Stimulated activated naive B cell treated with anti-CD40 and anti-IgM and Interleukin-4, amounts not matched to agents 10 μg/mL and 1 μg/mL and 100 μg/mL, for 72 hours (primary cell): ENCODE measurements at regions not wholly inside any gene's neighbourhood (a gene's known extent, or its start where the extent isn't known, plus 50 kb on each side); places are given as distances from the start of the nearest gene placed in this dataset.

Experiments used
- ATAC-seq, 2 donors: fragments of 150-1000 bp; cut with Tn5 transposase; replicated peaks; 2 replicates each; pipeline ENCODE4 v1.10.0; 2021; ENCODE audit warnings: moderate library complexity in 1 of 2
- DNase-seq: peaks from one replicate; pipeline ENCODE4 v3.0.0; 2021
- H3K27ac Mint-ChIP-seq: one replicate; pipeline ENCODE4 v1.8.0; 2022; ENCODE audit warnings: mild to moderate bottlenecking, mixed read lengths
- H3K27me3 Mint-ChIP-seq, 2 donors: one replicate each; pipeline ENCODE4 v1.8.0; 2022; ENCODE audit warnings: mixed read lengths in 2 of 2
- H3K36me3 Mint-ChIP-seq, 2 donors: one replicate each; pipeline ENCODE4 v1.8.0; 2022; ENCODE audit warnings: mixed read lengths in 2 of 2, mild to moderate bottlenecking in 1 of 2
- H3K4me1 Mint-ChIP-seq, 2 donors: one replicate each; pipeline ENCODE4 v1.8.0; 2022; ENCODE audit warnings: mixed read lengths in 2 of 2, mild to moderate bottlenecking in 1 of 2
- H3K4me3 Mint-ChIP-seq, 2 donors: one replicate each; pipeline ENCODE4 v1.8.0; 2022; ENCODE audit warnings: mild to moderate bottlenecking in 2 of 2, mixed read lengths in 2 of 2, moderate library complexity in 1 of 2
- H3K9me3 Mint-ChIP-seq, 2 donors: one replicate each; pipeline ENCODE4 v1.8.0; 2022; ENCODE audit warnings: mixed read lengths in 2 of 2, mild to moderate bottlenecking in 1 of 2

- H3K27me3 Mint-ChIP-seq: no peaks in the 10 kb centered on the region
- peaks cover 8% of the 10 kb centered on the region in 2 donors for H3K9me3 Mint-ChIP-seq
- DNase-seq (no peak), ATAC-seq (no peak)
- no peak overlapping the region for H3K4me3 Mint-ChIP-seq
- no peaks in the 10 kb centered on the region for H3K4me1 Mint-ChIP-seq
- H3K27ac Mint-ChIP-seq: no peak overlapping the region
- H3K36me3 Mint-ChIP-seq: no peaks in the 10 kb centered on the region
Observed at GRCh38 chr2:185337033-185337432, 401.6 kb upstream of the FSIP2 start.

GRCh38 chr2:185338104-185338503, 400.5 kb upstream of the FSIP2 start:
- Mint-ChIP-seq H3K4me1 (no peaks in the 10 kb centered on the region), H3K4me3 (no peak overlapping the region), H3K36me3 (no peaks in the 10 kb centered on the region), H3K9me3 (peaks cover 8% of the 10 kb centered on the region in 2 donors), H3K27ac (no peak overlapping the region), H3K27me3 (no peaks in the 10 kb centered on the region)
- no peak for ATAC-seq
- no peak for DNase-seq

DNA sequence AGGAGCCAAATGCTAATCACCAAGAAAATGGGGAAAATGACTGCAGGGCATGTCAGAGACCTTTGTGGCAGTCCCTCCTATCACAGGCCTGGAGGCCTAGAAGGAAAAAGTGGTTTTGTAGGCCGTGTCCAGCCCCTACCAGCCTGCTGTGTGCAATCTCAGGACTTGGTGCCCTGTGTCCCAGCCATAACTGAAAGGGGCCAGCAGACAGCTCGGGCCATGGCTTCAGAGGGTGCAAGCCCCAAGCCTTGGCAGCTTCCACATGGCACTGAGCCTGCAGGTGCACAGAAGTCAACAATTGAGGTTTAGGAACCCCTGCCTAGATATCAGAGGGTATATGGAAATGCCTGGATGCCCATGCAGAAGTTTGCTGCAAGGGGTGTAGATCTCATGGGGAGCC, 391.2 kb upstream of the FSIP2 start:
- Mint-ChIP-seq H3K9me3 (peaks cover 0 to 2% of the 10 kb centered on the region in 2 donors), H3K36me3 (no peaks in the 10 kb centered on the region), H3K4me3 (no peak overlapping the region), H3K27ac (no peak overlapping the region), H3K27me3 (no peaks in the 10 kb centered on the region), H3K4me1 (no peaks in the 10 kb centered on the region)
- ATAC-seq (no peak), DNase-seq (no peak)

- Mint-ChIP-seq H3K27me3 (no peaks in the 10 kb centered on the region), H3K27ac (no peak overlapping the region), H3K9me3 (peaks cover 0 to 1% of the 10 kb centered on the region in 2 donors), H3K4me3 (no peak overlapping the region), H3K36me3 (no peaks in the 10 kb centered on the region), H3K4me1 (no peaks in the 10 kb centered on the region)
- DNase-seq (no peak), ATAC-seq (no peak)
Observed at GRCh38 chr2:185360776-185361175, 377.8 kb upstream of the FSIP2 start.

DNA sequence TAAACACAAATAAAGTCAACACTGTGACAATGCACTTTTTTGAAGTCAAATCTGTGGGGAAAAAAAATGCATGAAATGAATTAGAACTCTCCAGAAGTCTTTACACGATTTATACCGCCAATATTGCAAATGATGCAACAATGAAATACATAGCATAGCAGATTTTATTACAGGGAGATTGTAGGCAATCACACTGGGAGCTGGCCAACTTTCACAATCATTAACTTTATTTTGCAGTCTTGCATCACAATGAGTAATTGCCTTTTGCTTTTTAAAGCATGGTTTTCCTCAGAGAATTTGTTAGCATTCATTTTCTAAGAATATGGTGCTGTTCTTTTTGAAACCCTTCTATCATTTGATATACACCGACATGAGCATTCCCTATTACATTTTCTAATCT, 366.4 kb upstream of the FSIP2 start:
- H3K36me3 Mint-ChIP-seq: no peaks in the 10 kb centered on the region
- H3K4me1 Mint-ChIP-seq: no peaks in the 10 kb centered on the region
- ATAC-seq (no peak), DNase-seq (no peak)
- peaks cover 0 to under 1% of the 10 kb centered on the region in 2 donors for H3K9me3 Mint-ChIP-seq
- no peaks in the 10 kb centered on the region for H3K27me3 Mint-ChIP-seq
- H3K4me3 Mint-ChIP-seq: no peak overlapping the region
- no peak overlapping the region for H3K27ac Mint-ChIP-seq

DNA sequence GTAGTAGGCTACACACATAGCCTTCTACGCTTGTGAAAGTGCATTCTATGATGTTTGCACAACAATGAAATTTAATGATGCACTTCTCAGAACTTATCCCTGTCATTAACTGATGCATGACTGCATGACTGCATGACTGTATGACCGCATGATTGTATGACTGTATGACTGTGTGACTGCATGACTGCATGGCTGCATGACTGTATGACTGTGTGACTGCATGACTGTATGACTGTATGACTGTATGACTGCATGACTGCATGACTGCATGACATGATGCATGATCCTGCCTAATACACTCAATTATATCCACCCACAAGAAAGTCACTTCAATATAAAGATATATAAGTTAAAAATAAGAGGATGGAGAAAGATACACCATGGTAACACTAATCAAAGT, 365.4 kb upstream of the FSIP2 start:
- no peaks in the 10 kb centered on the region for H3K36me3 Mint-ChIP-seq
- DNase-seq: no peak
- ATAC-seq: no peak
- no peaks in the 10 kb centered on the region for H3K4me1 Mint-ChIP-seq
- no peaks in the 10 kb centered on the region for H3K27me3 Mint-ChIP-seq
- no peak overlapping the region for H3K4me3 Mint-ChIP-seq
- peaks cover 0 to 4% of the 10 kb centered on the region in 2 donors for H3K9me3 Mint-ChIP-seq
- H3K27ac Mint-ChIP-seq: no peak overlapping the region

GRCh38 chr2:185374878-185375277, 363.7 kb upstream of the FSIP2 start:
- Mint-ChIP-seq H3K36me3 (no peaks in the 10 kb centered on the region), H3K4me3 (no peak overlapping the region), H3K27me3 (no peaks in the 10 kb centered on the region), H3K4me1 (no peaks in the 10 kb centered on the region), H3K27ac (no peak overlapping the region), H3K9me3 (peaks cover 2 to 4% of the 10 kb centered on the region in 2 donors)
- DNase-seq (no peak), ATAC-seq (no peak)

DNA sequence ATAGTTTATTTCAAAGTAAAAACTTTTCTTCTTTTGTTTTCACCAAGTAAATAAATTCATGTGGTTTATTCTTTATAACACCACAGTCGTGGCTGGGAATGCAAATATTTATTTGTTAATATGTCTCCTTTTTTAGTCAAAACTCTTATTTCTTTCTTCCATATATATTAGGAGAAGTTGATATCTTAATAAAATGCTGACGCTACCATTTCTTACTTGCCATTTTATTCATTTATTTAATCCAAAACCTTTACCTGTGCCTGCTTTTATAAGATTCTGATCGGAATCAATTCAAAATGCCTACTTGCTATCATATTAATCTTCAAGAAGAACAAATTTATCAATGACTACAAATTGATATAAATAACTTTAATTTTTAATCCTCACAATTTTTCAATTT, 362.9 kb upstream of the FSIP2 start:
- ATAC-seq (no peak), DNase-seq (no peak)
- H3K4me3 Mint-ChIP-seq: no peak overlapping the region
- H3K9me3 Mint-ChIP-seq: peaks cover 2 to 4% of the 10 kb centered on the region in 2 donors
- H3K27ac Mint-ChIP-seq: no peak overlapping the region
- H3K4me1 Mint-ChIP-seq: no peaks in the 10 kb centered on the region
- no peaks in the 10 kb centered on the region for H3K27me3 Mint-ChIP-seq
- H3K36me3 Mint-ChIP-seq: no peaks in the 10 kb centered on the region

GRCh38 chr2:185381631-185382030, 357.0 kb upstream of the FSIP2 start:
- H3K4me3 Mint-ChIP-seq: no peak overlapping the region
- H3K36me3 Mint-ChIP-seq: no peaks in the 10 kb centered on the region
- H3K27ac Mint-ChIP-seq: no peak overlapping the region
- H3K9me3 Mint-ChIP-seq: peaks cover 2 to 4% of the 10 kb centered on the region in 2 donors
- no peaks in the 10 kb centered on the region for H3K27me3 Mint-ChIP-seq
- ATAC-seq (no peak), DNase-seq (no peak)
- no peaks in the 10 kb centered on the region for H3K4me1 Mint-ChIP-seq

GRCh38 chr2:185384822-185385560, 353.6 kb upstream of the FSIP2 start:
- Mint-ChIP-seq H3K4me1 (no peaks in the 10 kb centered on the region), H3K27me3 (no peaks in the 10 kb centered on the region), H3K4me3 (no peak overlapping the region), H3K27ac (no peak overlapping the region), H3K36me3 (no peaks in the 10 kb centered on the region), H3K9me3 (peaks cover 1 to 3% of the 10 kb centered on the region in 2 donors)
- ATAC-seq: no peak
- DNase-seq: no peak

DNA sequence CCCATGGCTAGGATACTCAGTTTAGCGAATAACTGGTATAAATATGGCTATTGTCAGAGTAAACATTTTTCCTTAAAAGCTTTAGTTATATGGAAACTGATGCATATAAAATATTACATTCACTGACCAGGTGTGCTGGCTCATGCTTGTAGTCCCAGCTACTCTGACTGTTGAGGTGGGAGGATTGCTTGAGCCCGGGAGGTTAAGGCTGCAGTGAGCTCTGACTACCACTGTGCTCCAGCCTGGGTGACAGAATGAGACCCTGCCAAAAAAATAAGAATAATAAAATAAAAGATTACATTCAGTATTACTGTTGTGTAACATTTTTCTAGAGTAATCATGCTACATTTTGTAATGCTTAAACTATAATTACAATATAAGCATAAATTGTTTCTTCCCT, 350.4 kb upstream of the FSIP2 start:
- Mint-ChIP-seq H3K36me3 (no peaks in the 10 kb centered on the region), H3K4me3 (no peak overlapping the region), H3K27me3 (no peaks in the 10 kb centered on the region), H3K9me3 (peaks cover 1 to 4% of the 10 kb centered on the region in 2 donors), H3K27ac (no peak overlapping the region), H3K4me1 (no peaks in the 10 kb centered on the region)
- ATAC-seq (no peak), DNase-seq (no peak)

DNA sequence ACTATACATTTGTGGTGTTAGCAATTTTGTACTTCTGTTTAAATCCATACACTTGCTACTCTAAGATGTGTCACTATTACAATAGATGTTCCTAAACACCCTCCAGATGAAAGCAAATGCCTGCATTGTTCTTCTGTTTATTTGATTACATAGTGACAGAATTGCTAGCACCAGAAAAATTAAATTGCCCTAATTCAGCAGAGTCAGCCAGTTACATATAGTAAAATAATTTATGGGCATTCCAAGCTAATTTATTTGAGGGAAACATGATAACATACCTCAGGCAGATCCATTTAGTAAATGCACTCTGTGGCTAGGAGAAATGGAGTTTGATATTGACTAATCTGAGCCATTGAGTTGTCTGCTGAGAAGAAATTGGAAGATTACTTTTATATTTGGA, 347.1 kb upstream of the FSIP2 start:
- no peak overlapping the region for H3K4me3 Mint-ChIP-seq
- DNase-seq (no peak), ATAC-seq (no peak)
- no peaks in the 10 kb centered on the region for H3K4me1 Mint-ChIP-seq
- H3K27me3 Mint-ChIP-seq: no peaks in the 10 kb centered on the region
- H3K9me3 Mint-ChIP-seq: peaks cover 1 to 4% of the 10 kb centered on the region in 2 donors
- H3K36me3 Mint-ChIP-seq: no peaks in the 10 kb centered on the region
- H3K27ac Mint-ChIP-seq: no peak overlapping the region

GRCh38 chr2:185393091-185393490, 345.5 kb upstream of the FSIP2 start:
- ATAC-seq: no peak
- Mint-ChIP-seq H3K27ac (no peak overlapping the region), H3K4me1 (no peaks in the 10 kb centered on the region), H3K4me3 (no peak overlapping the region), H3K27me3 (no peaks in the 10 kb centered on the region), H3K9me3 (peaks cover 0 to 4% of the 10 kb centered on the region in 2 donors), H3K36me3 (no peaks in the 10 kb centered on the region)
- no peak for DNase-seq

DNA sequence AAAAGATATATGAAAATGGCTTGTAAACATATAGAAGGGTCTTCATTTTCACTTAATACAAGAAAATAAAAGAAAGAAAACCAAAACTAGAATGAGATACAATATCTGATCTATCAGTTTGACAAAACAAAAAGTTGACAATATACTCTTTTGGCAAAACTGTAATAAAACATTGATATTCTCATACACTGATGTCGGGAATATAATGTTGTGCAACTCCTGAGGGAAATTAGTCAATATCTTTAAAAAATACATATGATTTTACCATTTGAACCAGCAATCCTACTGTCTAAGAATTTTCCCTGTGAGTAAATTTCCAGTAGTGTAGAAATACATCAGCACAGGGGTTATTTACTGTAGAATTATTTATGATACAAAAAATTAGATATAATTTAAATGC, 336.1 kb upstream of the FSIP2 start:
- no peaks in the 10 kb centered on the region for H3K4me1 Mint-ChIP-seq
- no peak overlapping the region for H3K27ac Mint-ChIP-seq
- no peaks in the 10 kb centered on the region for H3K36me3 Mint-ChIP-seq
- DNase-seq: no peak
- no peak for ATAC-seq
- H3K9me3 Mint-ChIP-seq: peaks cover 3% of the 10 kb centered on the region in 2 donors
- no peak overlapping the region for H3K4me3 Mint-ChIP-seq
- no peaks in the 10 kb centered on the region for H3K27me3 Mint-ChIP-seq

DNA sequence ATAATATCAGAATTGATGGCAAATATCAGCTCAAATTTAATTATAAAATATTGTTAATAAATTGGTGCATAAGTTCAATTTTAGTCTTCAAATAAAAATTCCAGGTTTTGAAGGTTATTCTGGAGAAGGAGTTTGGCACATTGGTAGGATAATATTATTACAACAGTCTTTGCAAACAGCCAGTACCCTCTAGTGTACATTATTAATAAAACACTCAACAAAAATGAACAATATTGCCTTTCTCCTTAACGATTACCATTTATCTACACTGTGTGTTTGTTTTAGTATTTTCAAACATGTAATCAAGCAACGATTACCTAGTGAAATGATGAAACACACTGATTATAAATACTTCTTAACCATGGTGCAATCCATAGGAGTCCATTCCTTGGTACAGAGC, 334.0 kb upstream of the FSIP2 start:
- Mint-ChIP-seq H3K4me3 (no peak overlapping the region), H3K27me3 (no peaks in the 10 kb centered on the region), H3K36me3 (no peaks in the 10 kb centered on the region), H3K27ac (no peak overlapping the region), H3K4me1 (no peaks in the 10 kb centered on the region), H3K9me3 (peaks cover 0 to 1% of the 10 kb centered on the region in 2 donors)
- DNase-seq (no peak), ATAC-seq (no peak)

DNA sequence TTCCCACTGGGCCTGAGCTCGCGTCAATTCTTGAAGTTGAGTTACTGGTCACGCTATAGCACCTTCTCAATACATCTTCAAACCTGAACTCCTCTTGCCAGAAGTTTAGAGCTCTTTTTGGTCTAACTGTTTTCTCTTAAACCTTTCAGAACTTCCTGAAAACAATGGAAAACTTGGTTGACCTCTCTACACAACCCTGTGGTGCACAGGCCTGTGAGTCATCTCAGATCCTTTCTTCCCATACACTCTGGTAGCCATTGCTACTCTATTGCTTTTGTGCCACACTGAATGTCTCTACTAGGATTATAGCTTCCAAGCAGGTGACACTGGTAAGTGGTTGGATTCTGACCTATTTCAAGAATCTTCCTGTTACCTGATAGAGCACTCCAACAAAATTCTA, 321.5 kb upstream of the FSIP2 start:
- H3K4me3 Mint-ChIP-seq: no peak overlapping the region
- H3K4me1 Mint-ChIP-seq: no peaks in the 10 kb centered on the region
- no peaks in the 10 kb centered on the region for H3K27me3 Mint-ChIP-seq
- DNase-seq: no peak
- H3K9me3 Mint-ChIP-seq: peaks cover 0 to 7% of the 10 kb centered on the region in 2 donors
- H3K36me3 Mint-ChIP-seq: no peaks in the 10 kb centered on the region
- ATAC-seq: no peak
- no peak overlapping the region for H3K27ac Mint-ChIP-seq
